SK-N-SH treated with all-trans-retinoic acid at 6 μM for 48 hours (cell line): ENCODE measurements at regions not wholly inside any gene's neighbourhood (a gene's known extent, or its start where the extent isn't known, plus 50 kb on each side); places are given as distances from the start of the nearest gene placed in this dataset.

Source experiments
- ATAC-seq: fragments of 200-7000 bp; cut with Tn5 transposase; 3 replicates; pipeline ENCODE4 v1.9.1; 2020; ENCODE audit warnings: mild to moderate bottlenecking, moderate library complexity
- ARNTL ChIP-seq: fragments of 450-650 bp; formaldehyde crosslinking; IDR thresholded peaks from 2 replicates; pipeline ENCODE4 v1.5.0; 2020; ENCODE audit warnings: low read depth, mild to moderate bottlenecking, moderate library complexity, borderline replicate concordance
- BACH2 ChIP-seq: fragments of 250-450 bp; sonication (Bioruptor Pico); IDR thresholded peaks from 2 replicates; pipeline ENCODE4 v1.9.0; 2021; ENCODE audit warnings: mild to moderate bottlenecking, borderline replicate concordance
- CREB5 ChIP-seq: fragments of 250-450 bp; sonication (Bioruptor Pico); IDR thresholded peaks from 2 replicates; pipeline ENCODE4 v1.5.1; 2020; ENCODE audit warnings: low read depth, mild to moderate bottlenecking, moderate library complexity
- CSDC2 ChIP-seq: fragments of 250-450 bp; sonication (Bioruptor Pico); IDR thresholded peaks from 2 replicates; pipeline ENCODE4 v1.5.0; 2020; ENCODE audit warnings: mild to moderate bottlenecking, moderate library complexity
- CSRNP3 ChIP-seq: fragments of 250-450 bp; sonication (Bioruptor Pico); IDR thresholded peaks from 2 replicates; pipeline ENCODE4 v1.5.1; 2021; ENCODE audit warnings: mild to moderate bottlenecking, moderate library complexity
- ESRRG ChIP-seq: fragments of 250-450 bp; sonication (Bioruptor Pico); IDR thresholded peaks from 2 replicates; pipeline ENCODE4 v1.6.1; 2021; ENCODE audit warnings: mild to moderate bottlenecking
- GLIS3 ChIP-seq: fragments of 250-450 bp; sonication (Bioruptor Pico); IDR thresholded peaks from 2 replicates; pipeline ENCODE4 v1.5.0; 2020; ENCODE audit warnings: mild to moderate bottlenecking, moderate library complexity
- ISL1 ChIP-seq: fragments of 250-450 bp; sonication (Bioruptor Pico); IDR thresholded peaks from 2 replicates; pipeline ENCODE4 v2.1.2; 2022; ENCODE audit warnings: mild to moderate bottlenecking, moderate library complexity
- OSR1 ChIP-seq: fragments of 250-450 bp; sonication (Bioruptor Pico); IDR thresholded peaks from 2 replicates; pipeline ENCODE4 v1.8.0; 2022; ENCODE audit warnings: moderate library complexity, mild to moderate bottlenecking, inconsistent platforms
- PATZ1 ChIP-seq: fragments of 250-450 bp; sonication (Bioruptor Pico); IDR thresholded peaks from 2 replicates; pipeline ENCODE4 v1.8.0; 2020; ENCODE audit warnings: mild to moderate bottlenecking, moderate library complexity, borderline replicate concordance
- POU6F1 ChIP-seq: fragments of 250-450 bp; sonication (Bioruptor Pico); IDR thresholded peaks from 2 replicates; pipeline ENCODE4 v1.8.0; 2021; ENCODE audit warnings: low read depth, mild to moderate bottlenecking, moderate library complexity, borderline replicate concordance
- PPARA ChIP-seq: fragments of 250-450 bp; sonication (Bioruptor Pico); IDR thresholded peaks from 2 replicates; pipeline ENCODE4 v1.5.0; 2020; ENCODE audit warnings: mild to moderate bottlenecking, borderline replicate concordance
- RARB ChIP-seq: fragments of 250-450 bp; sonication (Bioruptor Pico); IDR thresholded peaks from 2 replicates; pipeline ENCODE4 v1.8.0; 2021; ENCODE audit warnings: mild to moderate bottlenecking, moderate library complexity
- SNAI2 ChIP-seq: fragments of 250-450 bp; sonication (Bioruptor Pico); IDR thresholded peaks from 2 replicates; pipeline ENCODE4 v1.5.0; 2020; ENCODE audit warnings: mild to moderate bottlenecking, moderate library complexity
- TCF4 ChIP-seq: fragments of 250-450 bp; sonication (Bioruptor Pico); IDR thresholded peaks from 2 replicates; pipeline ENCODE4 v1.8.0; 2021; ENCODE audit warnings: mild to moderate bottlenecking, moderate library complexity, borderline replicate concordance
- TOX ChIP-seq: fragments of 250-450 bp; sonication (Bioruptor Pico); IDR thresholded peaks from 2 replicates; pipeline ENCODE4 v1.8.0; 2021; ENCODE audit warnings: mild to moderate bottlenecking, moderate library complexity, borderline replicate concordance
- ZC3H10 ChIP-seq: fragments of 250-450 bp; sonication (Bioruptor Pico); IDR thresholded peaks from 2 replicates; pipeline ENCODE4 v1.5.1; 2021; ENCODE audit warnings: mild to moderate bottlenecking, moderate library complexity
- ZFP3 ChIP-seq: fragments of 250-450 bp; sonication (Bioruptor Pico); IDR thresholded peaks from 2 replicates; pipeline ENCODE4 v1.5.0; 2020; ENCODE audit warnings: mild to moderate bottlenecking, moderate library complexity
- ZFP30 ChIP-seq: fragments of 450-650 bp; formaldehyde crosslinking; IDR thresholded peaks from 2 replicates; pipeline ENCODE4 v1.5.0; 2022; ENCODE audit warnings: mild to moderate bottlenecking, moderate library complexity
- ZNF565 ChIP-seq: fragments of 450-650 bp; formaldehyde crosslinking; conservative IDR thresholded peaks from 2 replicates; pipeline ENCODE4 v1.5.0; 2020; ENCODE audit warnings: low read depth, mild to moderate bottlenecking, moderate library complexity
- ZNF70 ChIP-seq: fragments of 450-650 bp; formaldehyde crosslinking; IDR thresholded peaks from 2 replicates; pipeline ENCODE4 v1.5.0; 2020; ENCODE audit warnings: mild to moderate bottlenecking, moderate library complexity
- ZNF8 ChIP-seq: fragments of 450-650 bp; formaldehyde crosslinking; IDR thresholded peaks from 2 replicates; pipeline ENCODE4 v1.5.0; 2020; ENCODE audit warnings: mild to moderate bottlenecking, moderate library complexity

GRCh38 chr7:46071601-46072000, 150.5 kb upstream of the IGFBP3 start:
- ATAC-seq, result no peak
- no peak for TF ChIP-seq CSRNP3 (CRISPR knock-in tag)
- no peak for TF ChIP-seq PATZ1 (CRISPR knock-in tag)
- TF ChIP-seq RARB (CRISPR knock-in tag), result no peak
- no peak for TF ChIP-seq SNAI2 (CRISPR knock-in tag)
- no peak for TF ChIP-seq ZNF8 (CRISPR knock-in tag)
- TF ChIP-seq ESRRG (CRISPR knock-in tag), result no peak
- TF ChIP-seq ISL1 (CRISPR knock-in tag), result no peak
- TF ChIP-seq ZC3H10 (CRISPR knock-in tag), result no peak
- TF ChIP-seq CREB5 (CRISPR knock-in tag), result no peak
- no peak for TF ChIP-seq TOX (CRISPR knock-in tag)
- TF ChIP-seq ZNF70, result no peak
- TF ChIP-seq ARNTL (CRISPR knock-in tag), result no peak
- TF ChIP-seq ZFP3, result no peak
- TF ChIP-seq BACH2 (CRISPR knock-in tag), result no peak
- no peak for TF ChIP-seq POU6F1 (CRISPR knock-in tag)
- TF ChIP-seq OSR1, result no peak
- no peak for TF ChIP-seq ZNF565 (CRISPR knock-in tag)
- TF ChIP-seq TCF4, result no peak

GRCh38 chr7:46071076-46071475, 150.0 kb upstream of the IGFBP3 start:
- ATAC-seq, result no peak
- TF ChIP-seq PATZ1 (CRISPR knock-in tag) (no peak), ESRRG (CRISPR knock-in tag) (no peak), GLIS3 (CRISPR knock-in tag) (no peak), CREB5 (CRISPR knock-in tag) (no peak), RARB (CRISPR knock-in tag) (no peak), ZNF70 (no peak), POU6F1 (CRISPR knock-in tag) (no peak), ZC3H10 (CRISPR knock-in tag) (no peak), ZNF8 (CRISPR knock-in tag) (no peak), ZFP30 (CRISPR knock-in tag) (no peak), BACH2 (CRISPR knock-in tag) (no peak), SNAI2 (CRISPR knock-in tag) (no peak), PPARA (CRISPR knock-in tag) (no peak), ISL1 (CRISPR knock-in tag) (no peak), ZNF565 (CRISPR knock-in tag) (no peak), CSDC2 (CRISPR knock-in tag) (no peak), CSRNP3 (CRISPR knock-in tag) (no peak)
- TF ChIP-seq, all 23 proteins: peak for 0
